GM18519 (cell line): ENCODE measurements at regions not wholly inside any gene's neighbourhood (a gene's known extent, or its start where the extent isn't known, plus 50 kb on each side); places are given as distances from the start of the nearest gene placed in this dataset.
"Not testable (repeated sequence)": the region's sequence is repeated elsewhere in the genome, so short reads cannot be mapped to it uniquely, and the experiment has no call there.

Experiments used
- ATAC-seq: cut with Tn5 transposase; IDR thresholded peaks from one replicate; pipeline ENCODE4 v1.9.1; 2021; ENCODE audit warnings: mild to moderate bottlenecking, moderate library complexity; ENCODE audit not compliant: unreplicated experiment, low FRiP score

DNA sequence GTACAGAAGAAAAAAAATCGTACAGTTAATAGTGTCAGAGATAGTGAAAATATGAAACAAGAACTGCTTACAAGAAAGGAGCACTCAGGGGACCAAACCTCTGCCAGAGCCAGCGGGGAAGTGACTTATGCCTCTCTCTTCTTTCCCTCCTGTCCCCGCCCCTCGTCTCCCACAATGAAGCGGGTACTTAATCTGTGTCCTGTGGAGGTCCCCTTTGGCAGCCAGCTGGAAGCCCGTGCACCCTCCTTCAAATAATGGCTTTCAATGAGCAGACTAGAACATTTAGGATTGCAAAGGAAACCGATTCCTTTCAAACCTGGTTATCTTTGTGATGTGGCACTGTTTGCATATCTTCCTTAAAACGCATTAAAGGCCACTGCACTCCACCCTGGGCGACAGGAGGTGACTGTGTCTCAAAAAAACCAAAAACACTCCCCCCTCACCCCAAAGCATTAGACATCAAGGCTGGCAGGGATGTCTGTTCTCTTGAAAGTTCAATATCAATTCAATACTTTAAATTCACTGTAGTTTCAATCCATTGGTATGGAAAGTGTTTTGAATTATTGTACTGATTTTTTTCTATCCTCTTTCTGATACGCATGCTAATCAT is 51.7 kb downstream of the PPIAL4C start:
- not testable (repeated sequence) for ATAC-seq

DNA sequence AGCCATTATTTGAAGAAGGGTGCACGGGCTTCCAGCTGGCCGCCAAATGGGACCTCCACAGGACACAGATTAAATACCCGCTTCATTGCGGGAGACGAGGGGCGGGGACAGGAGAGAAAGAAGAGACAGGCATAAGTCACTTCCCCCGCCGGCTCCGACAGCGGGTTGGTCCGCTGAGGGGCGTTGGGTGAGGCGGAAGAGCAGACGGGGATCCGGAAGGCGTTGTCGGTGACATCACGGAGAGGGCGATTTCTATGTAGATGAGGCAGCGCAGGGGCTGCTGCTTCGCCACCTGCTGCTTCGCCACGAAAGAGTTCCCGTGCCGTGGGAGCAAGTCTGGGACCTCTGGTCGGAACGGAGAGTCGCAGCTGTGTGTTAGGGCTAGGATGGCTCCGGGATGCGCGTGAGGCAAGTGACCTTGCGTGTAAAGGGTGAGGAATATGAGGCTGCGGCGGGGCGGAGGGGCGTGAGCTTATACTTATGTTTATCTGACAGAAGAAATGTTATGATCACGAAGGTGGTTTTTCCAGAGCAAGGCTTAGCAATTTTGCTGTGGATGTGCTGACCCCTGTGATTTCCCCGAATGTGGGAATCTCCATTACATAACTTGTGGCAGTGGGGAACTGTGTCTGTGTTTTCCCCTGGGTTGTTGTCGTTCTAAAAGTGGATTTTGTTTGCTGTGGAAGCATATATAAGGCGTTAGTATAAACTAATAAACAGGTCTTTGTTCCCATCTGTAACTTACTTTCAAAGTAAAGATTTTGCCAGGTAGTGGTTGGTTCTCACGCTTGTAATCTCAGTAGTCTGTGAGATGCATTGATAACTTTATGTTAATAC is 52.9 kb downstream of the PPIAL4C start:
- ATAC-seq: peak; percentile 82

DNA sequence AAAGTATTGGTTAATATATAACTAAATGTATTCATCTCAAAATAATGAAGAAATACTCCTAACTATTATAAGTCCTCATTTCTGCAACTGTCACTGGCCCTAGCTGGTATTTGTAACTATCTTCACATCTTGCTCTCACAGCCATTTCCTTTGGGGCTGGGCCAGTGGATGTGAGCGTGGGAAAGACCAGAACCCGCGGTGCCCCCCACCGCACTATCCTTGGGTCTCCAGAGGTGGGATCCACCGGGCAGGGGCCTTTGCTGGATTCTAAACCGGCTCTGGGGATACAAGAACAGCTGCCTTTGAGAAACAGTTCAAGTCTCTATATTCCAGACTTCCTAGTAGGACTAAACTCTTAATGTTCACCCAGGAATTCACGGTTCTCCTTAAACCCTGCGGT is 54.8 kb downstream of the PPIAL4C start:
- not testable (repeated sequence) for ATAC-seq

DNA sequence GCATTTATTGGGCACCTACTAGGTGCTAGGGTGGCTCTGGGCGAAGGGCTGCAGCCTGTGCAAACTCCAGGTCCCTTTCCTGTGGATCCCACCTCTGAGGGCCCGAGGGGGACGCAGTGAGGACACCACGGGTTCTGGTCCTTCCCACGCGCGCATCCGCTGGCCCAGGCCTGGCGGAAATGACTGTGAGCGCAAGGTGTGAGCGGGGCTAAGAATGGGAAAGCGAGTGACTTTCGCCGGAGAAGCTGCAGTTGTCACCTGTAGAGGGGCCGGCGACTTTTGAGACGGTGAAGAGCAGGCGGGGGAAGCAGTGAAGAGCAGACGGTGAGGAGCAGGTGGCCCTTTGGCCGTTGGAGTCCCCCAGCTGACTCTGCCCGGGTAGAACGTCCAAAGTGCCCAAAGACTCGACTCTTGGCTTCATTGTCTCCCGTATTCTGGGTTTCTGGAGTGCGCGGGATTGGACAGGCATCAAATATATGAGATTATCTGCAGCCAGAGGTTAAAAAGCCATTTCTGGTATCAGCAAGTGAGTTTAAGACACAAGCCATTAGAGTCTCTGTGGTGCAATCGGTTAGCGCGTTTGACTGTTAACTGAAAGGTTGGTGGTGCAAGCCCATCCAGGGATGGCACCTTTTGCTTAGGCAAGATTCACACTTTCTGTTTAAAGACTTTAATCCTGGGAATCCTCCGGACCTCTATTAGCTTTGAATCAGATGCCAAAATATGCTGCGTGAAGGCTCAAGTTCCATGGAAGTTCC is 55.4 kb downstream of the PPIAL4C start:
- ATAC-seq: not testable (repeated sequence)

- ATAC-seq: not testable (repeated sequence)
Measured at GRCh38 chr1:149641179-149641578, 57.5 kb downstream of the PPIAL4C start.

DNA sequence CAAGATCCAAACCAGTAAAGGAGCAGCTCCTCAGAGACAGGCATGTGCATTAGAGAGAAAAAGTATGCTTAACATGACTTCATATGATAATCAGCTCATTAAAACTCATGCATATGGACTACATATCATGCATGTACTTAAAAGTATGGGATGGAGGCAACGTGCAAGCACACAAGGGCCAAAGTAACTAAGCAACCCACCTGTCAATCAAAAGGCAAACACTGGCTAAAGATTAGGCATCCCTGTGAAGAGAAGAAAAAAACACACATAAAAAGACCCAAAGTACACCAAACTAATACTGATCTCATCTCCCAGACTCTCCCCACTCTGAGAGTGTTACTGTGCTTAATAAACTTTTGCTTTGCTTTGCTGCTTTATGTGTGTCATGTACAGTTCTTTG is 61.2 kb downstream of the PPIAL4C start:
- ATAC-seq: not testable (repeated sequence)

DNA sequence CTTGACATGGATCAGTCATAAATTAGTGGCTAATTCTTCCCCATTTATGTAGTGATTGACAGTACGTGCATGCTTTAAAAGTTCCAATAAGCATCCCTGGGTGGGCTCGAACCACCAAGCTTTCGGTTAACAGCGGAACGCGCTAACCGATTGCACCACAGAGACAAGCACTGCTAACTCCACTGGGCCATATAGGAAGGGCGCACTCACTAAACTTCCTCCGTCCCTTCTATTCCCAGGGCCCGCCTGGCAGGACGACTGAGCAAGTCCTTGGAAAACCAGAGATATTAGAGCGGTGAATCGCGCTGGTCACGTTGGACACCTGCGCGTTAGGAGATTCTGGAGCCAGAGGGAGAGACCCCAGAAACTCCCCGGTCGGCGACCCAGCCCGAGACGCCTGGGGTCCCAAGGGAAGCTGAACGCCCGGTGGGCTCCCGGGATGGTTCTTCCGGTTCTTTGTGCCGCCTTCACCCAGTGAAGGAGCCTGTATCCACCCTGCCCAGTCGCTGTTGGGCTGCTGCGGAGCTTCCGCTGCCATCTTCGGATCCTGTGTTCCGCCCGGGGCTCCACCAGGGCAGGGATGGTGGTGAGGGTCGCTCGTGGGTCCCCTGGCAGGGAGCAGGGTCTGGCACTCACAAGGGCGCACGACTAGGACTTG is 62.8 kb downstream of the PPIAL4C start:
- not testable (repeated sequence) for ATAC-seq

- ATAC-seq: not testable (repeated sequence)
Measured at GRCh38 chr1:149647018-149647373, 63.3 kb downstream of the PPIAL4C start.

- not testable (repeated sequence) for ATAC-seq
Measured at GRCh38 chr1:149657750-149658149, 74.1 kb downstream of the PPIAL4C start.

- not testable (repeated sequence) for ATAC-seq
Measured at GRCh38 chr1:149658175-149658574, 74.5 kb downstream of the PPIAL4C start.

- ATAC-seq: not testable (repeated sequence)
Measured at GRCh38 chr1:149664624-149665023, 81.0 kb downstream of the PPIAL4C start.

- not testable (repeated sequence) for ATAC-seq
Measured at GRCh38 chr1:149665033-149665432, 81.4 kb downstream of the PPIAL4C start.

DNA sequence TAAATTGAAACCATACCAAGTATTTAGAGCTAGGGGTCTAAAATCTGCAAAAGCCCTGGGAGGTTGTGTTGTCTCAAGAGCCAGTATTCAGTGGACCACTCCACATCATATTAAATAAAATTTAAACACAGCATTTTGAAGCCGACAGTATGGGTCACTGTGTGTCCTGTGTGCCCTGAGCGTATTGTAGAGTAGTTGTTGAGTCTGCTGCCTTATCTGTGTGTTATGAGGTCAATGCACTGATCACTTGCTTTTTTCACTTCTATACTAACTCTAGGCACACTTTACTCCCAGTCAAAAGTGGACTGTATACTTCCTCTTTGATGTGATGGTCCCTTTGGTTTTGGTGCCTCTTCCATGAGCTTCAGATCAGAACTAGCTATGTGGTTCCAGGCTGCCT is 81.9 kb downstream of the PPIAL4C start:
- ATAC-seq: not testable (repeated sequence)

GRCh38 chr1:149673231-149673909 is 89.7 kb downstream of the PPIAL4C start:
- ATAC-seq: not testable (repeated sequence)

- ATAC-seq: not testable (repeated sequence)
Measured at GRCh38 chr1:149674921-149675320, 91.3 kb downstream of the PPIAL4C start.

- ATAC-seq: not testable (repeated sequence)
Measured at GRCh38 chr1:149677359-149677758, 93.7 kb downstream of the PPIAL4C start.

DNA sequence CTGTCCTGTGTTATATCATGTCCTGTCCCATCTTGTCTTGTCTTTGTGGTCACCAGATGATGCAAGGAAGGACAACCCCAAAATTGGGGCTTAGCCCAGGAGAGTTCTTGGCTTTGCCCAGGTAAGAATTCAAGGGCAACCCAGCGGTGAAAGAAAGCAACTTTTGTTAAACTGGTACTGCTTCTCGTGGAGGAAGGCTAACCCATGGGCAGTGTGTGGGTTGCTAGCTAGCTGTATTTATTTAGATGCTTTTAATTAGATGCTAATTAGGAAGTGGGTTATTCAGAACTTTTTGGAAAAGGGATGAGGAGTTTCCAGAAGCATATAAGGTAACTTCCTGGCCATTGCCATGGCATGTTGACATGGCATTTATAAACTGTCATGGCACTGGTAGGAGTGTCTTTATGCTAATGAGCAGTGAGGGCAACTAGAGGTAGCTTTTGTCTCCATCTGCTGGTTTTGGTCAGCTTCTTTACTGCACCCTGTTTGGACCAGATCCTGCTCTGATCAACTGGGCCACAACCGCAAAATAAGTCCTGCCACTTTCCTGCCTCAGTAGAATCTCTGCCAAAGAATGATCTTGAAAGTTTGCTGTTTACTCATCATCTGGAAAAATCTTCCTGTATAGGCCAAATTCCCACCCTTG is 95.8 kb upstream of the FCGR1A start:
- not testable (repeated sequence) for ATAC-seq

DNA sequence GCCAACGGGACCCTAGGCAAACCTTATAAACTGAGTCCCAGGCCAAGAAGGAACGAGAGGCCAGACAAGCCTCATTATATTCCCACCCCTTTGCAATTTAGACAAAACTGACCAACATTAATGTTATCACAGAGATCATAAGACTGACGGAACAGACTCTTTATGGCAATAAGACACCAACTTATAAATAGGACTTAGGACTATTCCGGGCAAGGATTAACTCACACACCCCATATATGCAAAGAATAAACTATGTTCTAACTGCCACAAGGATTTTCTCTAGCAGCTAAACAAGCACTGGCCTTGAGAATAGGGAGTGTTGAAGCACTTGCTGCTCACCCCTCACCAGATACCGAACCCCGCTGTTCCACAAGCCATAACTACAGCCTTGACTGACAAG is 91.1 kb upstream of the FCGR1A start:
- ATAC-seq: not testable (repeated sequence)

GRCh38 chr1:149692804-149693539 is 89.5 kb upstream of the FCGR1A start:
- not testable (repeated sequence) for ATAC-seq
